B cell (primary cell): ENCODE measurements at regions not wholly inside any gene's neighbourhood (a gene's known extent, or its start where the extent isn't known, plus 50 kb on each side); places are given as distances from the start of the nearest gene placed in this dataset.
A peak's percentile ranks its signal among the peaks of the same experiment; 100 is the strongest.

ENCODE experiments used
- ATAC-seq: fragments of 200-7000 bp; cut with Tn5 transposase; one replicate; pipeline ENCODE4 v1.10.0; 2021; ENCODE audit warnings: low read depth, mild to moderate bottlenecking, moderate number of reproducible peaks, moderate library complexity
- CTCF ChIA-PET: fragments of 350-600 bp; sonication (Branson Sonifier 250); formaldehyde crosslinking; loops from one replicate; lab custom pipeline; 2021; ENCODE audit warnings: antibody characterized with exemption, inconsistent platforms; lab: Charles Lee
- POLR2A ChIA-PET: fragments of 350-600 bp; sonication (Branson Sonifier 250); formaldehyde crosslinking; loops from one replicate; lab custom pipeline; 2021; ENCODE audit warnings: antibody characterized with exemption; lab: Charles Lee
- DNase-seq: peaks from one replicate; pipeline ENCODE4 v3.0.0; 2013
- H2AFZ ChIP-seq: 2 replicates; pipeline ENCODE4 v1.6.1; 2012; ENCODE audit warnings: mild to moderate bottlenecking, low read depth, low read length; ENCODE audit not compliant: insufficient read depth, poor library complexity, severe bottlenecking
- H3K27ac ChIP-seq, 2 donors: 1 replicate in 1 of 2; 2 replicates in 1 of 2; pipeline ENCODE4 v1.5.1; 2012 to 2013; ENCODE audit warnings: low read length in 2 of 2, mild to moderate bottlenecking in 2 of 2, moderate library complexity in 1 of 2
- H3K27me3 ChIP-seq, 4 experiments: fragments of 200-600 bp in 1 of 4; sonication (generic) in 1 of 4; replicated peaks in 1 of 4; 1 replicate in 2 of 4; 2 replicates in 2 of 4; pipeline versions ENCODE4 v1.6.1 to v1.7.0; 2013 to 2016; ENCODE audit warnings: low read length in 3 of 4, mild to moderate bottlenecking in 2 of 4, mixed read lengths in 1 of 4, moderate library complexity in 1 of 4; ENCODE audit not compliant: insufficient read depth in 4 of 4, control insufficient read depth in 3 of 4; ENCODE audit errors: control extremely low read depth in 1 of 4
- H3K36me3 ChIP-seq, 2 experiments: replicated peaks in 1 of 2; 1 replicate in 1 of 2; 2 replicates in 1 of 2; pipeline versions ENCODE4 v1.6.1 to v1.7.1; 2013; ENCODE audit warnings: low read length in 1 of 2; ENCODE audit not compliant: insufficient read depth in 2 of 2, control insufficient read depth in 1 of 2; ENCODE audit errors: control extremely low read depth in 1 of 2, extremely low read depth in 1 of 2
- H3K4me1 ChIP-seq, 2 donors: fragments of 200-600 bp in 1 of 2; sonication (generic) in 1 of 2; 1 replicate in 1 of 2; 2 replicates in 1 of 2; pipeline versions ENCODE4 v1.5.1 to v1.6.1; 2013 to 2017; ENCODE audit warnings: low read length in 2 of 2; ENCODE audit not compliant: control insufficient read depth in 2 of 2, insufficient read depth in 2 of 2
- H3K4me2 ChIP-seq: replicated peaks from 2 replicates; pipeline ENCODE3; 2012; ENCODE audit warnings: mild to moderate bottlenecking, low read depth, low read length; ENCODE audit not compliant: poor library complexity, severe bottlenecking
- H3K4me3 ChIP-seq, 5 experiments: fragments of 200-600 bp in 1 of 5; sonication (generic) in 1 of 5; 1 replicate in 3 of 5; 2 replicates in 2 of 5; pipeline versions ENCODE4 v1.5.1 to v1.7.0; 2011 to 2016; ENCODE audit warnings: low read length in 4 of 5, mild to moderate bottlenecking in 4 of 5, low read depth in 2 of 5, control low read depth in 1 of 5, moderate library complexity in 1 of 5; ENCODE audit not compliant: insufficient read depth in 1 of 5; ENCODE audit errors: control extremely low read depth in 1 of 5, extremely low read depth in 1 of 5
- H3K79me2 ChIP-seq: fragments of 200-600 bp; sonication (generic); one replicate; pipeline ENCODE4 v1.6.0; 2016; ENCODE audit warnings: low read length; ENCODE audit not compliant: control insufficient read depth, insufficient read depth
- H3K9ac ChIP-seq: fragments of 200-600 bp; sonication (generic); 2 replicates; pipeline ENCODE4 v1.6.1; 2017; ENCODE audit warnings: mild to moderate bottlenecking, low read length, moderate library complexity
- H3K9me3 ChIP-seq, 3 donors: one replicate each; pipeline versions ENCODE4 v1.6.1 to v1.7.1; 2013; ENCODE audit warnings: low read length in 2 of 3; ENCODE audit not compliant: control insufficient read depth in 2 of 3, insufficient read depth in 1 of 3; ENCODE audit errors: control extremely low read depth in 1 of 3
- H4K20me1 ChIP-seq: 2 replicates; pipeline ENCODE4 v1.6.0; 2012; ENCODE audit warnings: mild to moderate bottlenecking, low read length; ENCODE audit not compliant: insufficient read depth, control insufficient read depth, poor library complexity, severe bottlenecking
- H3K27ac Mint-ChIP-seq: one replicate; pipeline ENCODE4 v1.8.0; 2021; ENCODE audit warnings: mixed read lengths
- H3K27me3 Mint-ChIP-seq: one replicate; pipeline ENCODE4 v1.8.0; 2021; ENCODE audit warnings: mixed read lengths
- H3K4me1 Mint-ChIP-seq: one replicate; pipeline ENCODE4 v1.8.0; 2021; ENCODE audit warnings: mixed read lengths
- H3K4me3 Mint-ChIP-seq: one replicate; pipeline ENCODE4 v1.8.0; 2021; ENCODE audit warnings: mixed read lengths
- H3K9me3 Mint-ChIP-seq: one replicate; pipeline ENCODE4 v1.8.0; 2022; ENCODE audit warnings: mixed read lengths; ENCODE audit not compliant: insufficient read depth
- EZH2 ChIP-seq: IDR thresholded peaks from 2 replicates; pipeline ENCODE4 v1.6.1; 2012; ENCODE audit warnings: borderline replicate concordance, low read depth, mild to moderate bottlenecking, moderate library complexity, low read length; ENCODE audit not compliant: insufficient read depth, poor library complexity, severe bottlenecking
- WGBS: methylation state at CpG from one replicate; pipeline ENCODE4 v1.1.5; 2013; ENCODE audit warnings: missing lambda C conversion rate; ENCODE audit not compliant: insufficient coverage; 5-methylcytosine and 5-hydroxymethylcytosine counted together
- intact Hi-C: fragments of 100-400 bp; cut with micrococcal nuclease; formaldehyde crosslinking; loops from one replicate; pipeline ENCODE4 v1.10.0; 2022
- TF ChIP-seq, protein P1 (sequence below): fragments of 200-600 bp; IDR thresholded peaks from one replicate; pipeline ENCODE4 v1.8.0; 2022; ENCODE audit warnings: antibody characterized with exemption, mild to moderate bottlenecking

DNA sequence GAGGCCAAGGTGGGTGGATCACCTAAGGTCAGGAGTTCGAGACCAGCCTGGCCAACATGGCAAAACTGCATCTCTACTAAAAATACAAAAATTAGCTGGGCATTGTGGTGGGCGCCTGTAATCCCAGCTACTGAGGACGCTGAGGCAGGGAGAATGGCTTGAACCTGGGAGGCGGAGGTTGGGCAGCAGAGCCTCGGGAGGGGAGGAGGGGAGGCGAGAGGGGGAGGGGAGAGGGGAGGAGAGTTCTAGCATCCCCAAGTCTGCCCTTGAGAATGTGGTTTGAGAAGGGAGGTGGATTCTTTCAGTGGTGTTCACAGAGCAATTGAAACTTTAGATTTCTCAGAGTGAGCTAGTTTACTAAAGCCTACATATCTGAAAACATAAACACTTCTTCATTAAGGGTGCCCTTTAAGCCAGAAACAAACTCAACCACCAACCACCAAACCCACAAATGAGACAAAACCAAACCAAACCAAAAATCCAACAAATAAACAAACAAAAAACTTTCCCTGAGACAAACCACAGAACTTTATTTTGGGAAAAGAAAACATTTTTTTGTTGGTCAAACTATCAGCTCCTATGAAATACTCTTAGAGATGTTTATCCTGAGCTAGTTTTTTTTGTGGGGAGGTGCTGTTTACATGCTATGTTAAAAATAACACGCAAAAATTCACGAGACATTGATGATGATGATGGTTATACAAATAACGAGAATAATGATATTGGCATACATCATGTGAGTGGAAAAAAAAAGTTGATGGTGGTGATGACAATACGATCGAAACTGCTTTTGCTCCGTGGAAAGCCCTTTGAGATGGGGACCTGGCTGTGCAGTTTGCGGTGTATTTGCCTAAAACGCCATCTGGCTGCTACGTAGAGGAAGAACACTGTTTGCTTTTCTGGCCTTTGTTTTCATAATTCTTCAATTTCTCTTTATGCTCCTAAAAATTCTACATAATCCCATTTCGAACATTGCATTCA is 98.2 kb upstream of the PRKX start:
- TF ChIP-seq, protein P1, sequence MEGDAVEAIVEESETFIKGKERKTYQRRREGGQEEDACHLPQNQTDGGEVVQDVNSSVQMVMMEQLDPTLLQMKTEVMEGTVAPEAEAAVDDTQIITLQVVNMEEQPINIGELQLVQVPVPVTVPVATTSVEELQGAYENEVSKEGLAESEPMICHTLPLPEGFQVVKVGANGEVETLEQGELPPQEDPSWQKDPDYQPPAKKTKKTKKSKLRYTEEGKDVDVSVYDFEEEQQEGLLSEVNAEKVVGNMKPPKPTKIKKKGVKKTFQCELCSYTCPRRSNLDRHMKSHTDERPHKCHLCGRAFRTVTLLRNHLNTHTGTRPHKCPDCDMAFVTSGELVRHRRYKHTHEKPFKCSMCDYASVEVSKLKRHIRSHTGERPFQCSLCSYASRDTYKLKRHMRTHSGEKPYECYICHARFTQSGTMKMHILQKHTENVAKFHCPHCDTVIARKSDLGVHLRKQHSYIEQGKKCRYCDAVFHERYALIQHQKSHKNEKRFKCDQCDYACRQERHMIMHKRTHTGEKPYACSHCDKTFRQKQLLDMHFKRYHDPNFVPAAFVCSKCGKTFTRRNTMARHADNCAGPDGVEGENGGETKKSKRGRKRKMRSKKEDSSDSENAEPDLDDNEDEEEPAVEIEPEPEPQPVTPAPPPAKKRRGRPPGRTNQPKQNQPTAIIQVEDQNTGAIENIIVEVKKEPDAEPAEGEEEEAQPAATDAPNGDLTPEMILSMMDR = peak; percentile 60
- TF ChIP-seq EZH2 = no peak
- intact Hi-C loops = loop anchor here (1.0 kb wide), 1 partner anchor 160 kb away; no protein-coding TSS in a partner anchor
- Histone ChIP-seq H3K27me3 (peaks cover 0 to 5% (median 2%) of the 10 kb centered on the region in 4 experiments), H3K9me3 (no peaks in the 10 kb centered on the region), H3K9ac (no peak overlapping the region), H3K36me3 (no peaks in the 10 kb centered on the region), H3K27ac (peak overlapping the region in 1 of 2 donors; percentile 28), H3K4me3 (no peak overlapping the region), H3K4me1 (peaks cover 9 to 12% of the 10 kb centered on the region in 2 donors), H3K4me2 (peak overlapping the region; percentile 42), H4K20me1 (no peaks in the 10 kb centered on the region), H2AFZ (no peak overlapping the region), H3K79me2 (no peaks in the 10 kb centered on the region)
- Mint-ChIP-seq H3K9me3 (no peaks in the 10 kb centered on the region), H3K27ac (peak overlapping the region; percentile 63), H3K27me3 (peaks cover 17% of the 10 kb centered on the region), H3K4me1 (peaks cover 13% of the 10 kb centered on the region), H3K4me3 (peak overlapping the region; percentile 41)
- 0% methylated on average over 1 of the region's 16 CpGs for WGBS
- ATAC-seq = no peak
- DNase-seq = peak; percentile 73
- ChIA-PET POLR2A (no interaction called here), CTCF (interaction anchor here (0.7 to 1.5 kb wide), 5 partner anchors 98 to 883 kb away, joined by 3 to 26 read pairs (median 3); partner anchors contain the start of genes ARSD and PRKX)

DNA sequence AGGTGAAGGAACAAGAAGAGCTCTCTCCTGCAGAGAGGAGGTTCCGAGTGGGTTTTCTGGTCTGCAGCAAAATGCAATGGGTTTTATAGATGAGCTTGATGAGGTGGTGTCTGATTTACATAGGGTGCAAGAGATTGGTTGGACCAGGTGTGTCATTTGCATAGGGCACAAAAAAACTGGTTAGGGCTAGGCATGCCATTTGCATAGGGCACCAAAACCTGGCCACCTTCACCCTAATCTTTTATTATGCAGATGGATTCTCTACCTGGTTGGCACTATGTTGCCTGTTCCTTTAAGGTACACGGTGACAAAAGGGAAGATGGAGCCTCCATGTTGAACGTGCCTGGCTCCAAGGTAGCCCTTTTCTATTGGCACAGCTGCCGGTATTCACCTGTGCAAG is 94.5 kb upstream of the PRKX start:
- Mint-ChIP-seq H3K4me3 (no peak overlapping the region), H3K27me3 (peaks cover 20% of the 10 kb centered on the region), H3K27ac (no peak overlapping the region), H3K9me3 (no peaks in the 10 kb centered on the region), H3K4me1 (peaks cover 7% of the 10 kb centered on the region)
- intact Hi-C loops = no loop called here
- POLR2A ChIA-PET = no interaction called here
- Histone ChIP-seq H3K4me2 (no peak overlapping the region), H3K9ac (no peak overlapping the region), H2AFZ (no peak overlapping the region), H4K20me1 (no peaks in the 10 kb centered on the region), H3K4me1 (peaks cover 0 to 4% of the 10 kb centered on the region in 2 donors), H3K27ac (no peak overlapping the region), H3K36me3 (no peaks in the 10 kb centered on the region), H3K27me3 (peaks cover 0 to 10% (median 4%) of the 10 kb centered on the region in 4 experiments), H3K9me3 (no peaks in the 10 kb centered on the region), H3K79me2 (no peaks in the 10 kb centered on the region), H3K4me3 (no peak overlapping the region)
- CTCF ChIA-PET = no interaction called here
- ATAC-seq (no peak), DNase-seq (no peak)
- WGBS = 88% methylated on average over 1 of the region's 4 CpGs
- TF ChIP-seq EZH2 = no peak
- TF ChIP-seq, protein P1 = no peak
